ENCODE measurements at regions not wholly inside any gene's neighbourhood (a gene's known extent, or its start where the extent isn't known, plus 50 kb on each side); places are given as distances from the start of the nearest gene placed in this dataset.
A peak's percentile ranks its signal among the peaks of the same experiment; 100 is the strongest.
"Not testable (repeated sequence)": the region's sequence is repeated elsewhere in the genome, so short reads cannot be mapped to it uniquely, and the experiment has no call there.

DNA sequence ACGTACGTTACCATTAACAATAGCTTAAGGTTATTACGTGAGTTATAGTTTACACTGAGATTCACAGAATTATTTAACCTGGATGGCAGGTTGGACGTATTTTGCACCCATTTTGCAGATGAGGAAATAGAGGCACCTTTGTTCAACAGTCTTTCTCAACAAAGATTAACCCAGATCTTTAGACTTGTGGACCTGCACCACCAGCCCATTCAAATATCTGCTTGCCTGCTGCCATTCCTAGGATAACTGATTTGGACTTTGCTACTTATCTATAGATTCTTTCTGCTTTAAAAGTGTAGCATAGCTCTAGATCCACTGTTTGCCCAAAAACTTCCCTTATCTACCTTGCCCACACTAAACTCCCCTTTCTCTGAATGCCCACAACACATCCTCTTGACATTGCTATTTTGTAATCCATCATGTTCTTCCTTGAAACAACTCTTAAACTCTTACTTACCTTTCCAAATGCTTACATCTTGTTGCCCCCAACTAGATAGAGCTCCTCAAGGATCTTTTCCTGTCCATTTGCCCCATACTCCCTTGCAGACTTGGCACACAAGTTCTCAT lies 56.4 kb upstream of the TNFAIP3 start:
- no peak for DNase-seq

DNA sequence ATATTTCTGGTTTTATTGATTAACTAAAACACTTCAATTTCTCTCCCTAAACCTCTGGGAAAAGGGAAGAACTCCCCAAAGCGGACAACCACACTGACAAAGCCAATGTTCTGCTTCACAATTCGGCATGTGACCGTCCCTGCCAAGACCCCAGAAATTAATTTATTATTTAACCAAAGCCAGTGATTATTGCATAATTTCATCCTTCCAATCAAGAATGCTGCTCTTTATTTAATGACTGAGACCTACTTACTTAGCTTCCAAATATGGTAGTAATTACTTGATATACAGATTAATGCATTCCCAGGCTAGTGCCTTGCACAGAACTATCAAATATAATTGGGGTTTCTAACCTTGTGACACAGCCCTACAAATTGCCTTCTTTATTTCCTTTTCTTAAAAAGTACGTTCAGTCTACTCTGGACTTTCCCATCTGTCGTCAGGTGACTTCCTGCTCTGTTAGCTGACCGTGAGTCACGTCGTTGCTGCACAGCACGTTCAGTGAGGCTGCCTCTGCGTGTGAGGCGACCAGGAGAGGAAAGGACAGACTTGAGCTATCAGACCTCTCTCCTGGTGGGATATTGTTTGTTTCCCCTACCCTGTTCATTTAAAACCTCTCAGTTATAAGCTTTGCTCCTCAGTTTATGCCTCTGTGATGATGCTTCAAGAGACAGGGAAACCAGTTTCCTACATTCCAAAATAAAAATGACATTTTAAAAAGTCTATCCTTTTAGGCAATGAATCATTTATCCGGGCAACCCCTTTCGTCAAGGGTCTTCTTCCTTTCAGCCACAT lies 55.7 kb upstream of the TNFAIP3 start:
- DNase-seq, result peak; percentile 43

GRCh38 chr6:137811916-137812553 lies 55.0 kb upstream of the TNFAIP3 start:
- no peak for DNase-seq

- DNase-seq, result no peak
These were observed 53.6 kb upstream of the TNFAIP3 start for GRCh38 chr6:137813308-137813970.

- DNase-seq, result not testable (repeated sequence)
These were observed 53.0 kb upstream of the TNFAIP3 start for GRCh38 chr6:137814030-137814429.

DNA sequence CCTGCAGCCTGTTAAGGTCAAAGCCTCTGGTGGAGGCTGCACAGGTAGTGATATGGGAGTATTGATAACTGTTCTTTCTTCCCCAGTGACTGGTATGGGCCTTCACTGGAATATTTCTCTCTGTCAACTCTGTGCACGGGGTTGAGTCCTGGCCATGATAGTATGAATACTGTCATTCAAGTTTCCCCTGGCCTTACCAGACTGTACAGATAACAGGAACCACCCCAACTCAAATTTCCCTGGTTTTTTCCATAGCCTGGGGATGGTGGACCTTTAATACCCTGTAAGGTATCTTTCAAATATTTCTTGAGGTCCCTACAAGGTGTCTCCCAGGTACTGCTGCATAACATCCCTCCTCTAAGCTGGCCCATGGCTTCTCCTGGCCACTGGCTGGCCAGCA lies 51.4 kb upstream of the TNFAIP3 start:
- DNase-seq, result no peak

GRCh38 chr6:137816133-137816579 lies 50.9 kb upstream of the TNFAIP3 start:
- DNase-seq, result no peak

DNA sequence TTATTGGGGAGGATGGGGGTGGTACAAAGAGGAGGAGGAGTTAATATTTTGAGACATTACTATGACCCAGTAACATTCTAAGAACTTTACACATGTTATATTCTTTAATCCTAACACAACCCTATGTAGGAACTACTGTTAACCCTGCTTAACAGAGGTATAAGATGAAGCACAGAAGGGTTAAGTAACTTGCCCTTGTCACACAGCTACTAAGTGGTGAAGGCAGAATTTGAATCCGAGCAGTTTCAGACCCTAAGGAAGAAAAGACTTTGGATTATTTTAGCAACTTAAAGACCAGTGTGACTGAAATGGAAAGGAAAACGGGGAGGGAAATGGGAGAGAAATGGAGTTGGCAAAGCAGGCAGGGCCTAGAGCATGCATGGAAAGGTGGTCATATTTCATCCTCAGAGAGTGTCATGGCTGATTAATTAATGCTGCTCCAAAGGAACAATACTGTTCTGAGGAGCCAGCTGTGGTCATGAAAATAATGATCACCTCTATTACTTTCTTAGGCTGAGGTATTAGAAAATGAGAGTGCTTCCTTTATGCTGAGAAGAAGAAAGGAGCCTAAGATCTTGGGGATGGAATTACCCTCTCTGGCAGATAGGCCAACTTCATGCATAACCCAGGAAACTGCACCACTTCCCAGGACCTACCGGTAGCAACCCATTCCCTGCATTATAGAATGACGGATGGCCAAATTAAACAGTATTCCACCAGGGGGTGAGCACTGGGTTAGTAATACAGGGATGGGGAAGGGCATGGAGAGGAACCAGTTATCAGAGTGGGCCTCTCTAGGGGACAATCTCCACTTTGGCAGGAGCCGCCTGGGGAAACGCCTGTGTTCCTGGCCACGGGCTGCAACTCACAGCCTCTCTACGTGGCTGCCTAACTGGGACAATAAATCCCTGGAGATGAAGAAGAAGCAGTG lies 50.1 kb upstream of the TNFAIP3 start:
- DNase-seq, result no peak
